Loucy (cell line): ENCODE measurements at regions not wholly inside any gene's neighbourhood (a gene's known extent, or its start where the extent isn't known, plus 50 kb on each side); places are given as distances from the start of the nearest gene placed in this dataset.
"Not testable (repeated sequence)": the region's sequence is repeated elsewhere in the genome, so short reads cannot be mapped to it uniquely, and the experiment has no call there.

ENCODE experiments used
- H2AFZ ChIP-seq: fragments of 200-600 bp; sonication (generic); 2 replicates; pipeline ENCODE4 v1.6.0; 2016; ENCODE audit warnings: antibody characterized with exemption, mild to moderate bottlenecking, low read length, moderate library complexity
- H3F3A ChIP-seq: fragments of 200-600 bp; 2 replicates; pipeline ENCODE4 v1.6.0; 2016; ENCODE audit warnings: antibody characterized with exemption, low read depth, mild to moderate bottlenecking
- H3K27me3 ChIP-seq: fragments of 200-600 bp; sonication (generic); 2 replicates; pipeline ENCODE4 v1.6.1; 2014; ENCODE audit warnings: low read length, mild to moderate bottlenecking; ENCODE audit not compliant: insufficient read depth, poor library complexity, severe bottlenecking
- H3K36me3 ChIP-seq: fragments of 200-600 bp; sonication (generic); 2 replicates; pipeline ENCODE4 v1.6.1; 2016; ENCODE audit warnings: low read length; ENCODE audit not compliant: insufficient read depth
- H3K4me1 ChIP-seq: fragments of 200-600 bp; sonication (generic); 2 replicates; pipeline ENCODE4 v1.5.1; 2014; ENCODE audit warnings: low read length, mild to moderate bottlenecking; ENCODE audit not compliant: insufficient read depth, poor library complexity, severe bottlenecking
- H3K4me2 ChIP-seq: fragments of 200-600 bp; sonication (generic); 2 replicates; pipeline ENCODE4 v1.6.0; 2014; ENCODE audit warnings: antibody characterized with exemption, low read length, low read depth, mild to moderate bottlenecking; ENCODE audit not compliant: poor library complexity, severe bottlenecking
- H3K4me3 ChIP-seq: fragments of 200-600 bp; sonication (generic); 2 replicates; pipeline ENCODE4 v1.5.1; 2014; ENCODE audit warnings: low read length, mild to moderate bottlenecking, mixed read lengths; ENCODE audit not compliant: poor library complexity, severe bottlenecking
- H3K79me2 ChIP-seq: fragments of 200-600 bp; sonication (generic); 2 replicates; pipeline ENCODE4 v1.6.1; 2014; ENCODE audit warnings: low read length; ENCODE audit not compliant: insufficient read depth
- H3K9ac ChIP-seq: fragments of 200-600 bp; sonication (generic); 2 replicates; pipeline ENCODE4 v1.6.0; 2014; ENCODE audit warnings: mild to moderate bottlenecking, low read depth, low read length, moderate library complexity; ENCODE audit not compliant: poor library complexity, severe bottlenecking
- H3K9me2 ChIP-seq: fragments of 200-600 bp; sonication (generic); replicated peaks from 2 replicates; pipeline ENCODE4 v1.6.1; 2016; ENCODE audit warnings: low read depth, low read length, mixed read lengths
- H3K9me3 ChIP-seq: fragments of 200-600 bp; sonication (generic); 2 replicates; pipeline ENCODE4 v1.6.1; 2014; ENCODE audit warnings: mild to moderate bottlenecking, antibody characterized with exemption, low read length, low read depth; ENCODE audit not compliant: insufficient read depth
- H4K20me1 ChIP-seq: fragments of 200-600 bp; sonication (generic); 2 replicates; pipeline ENCODE4 v1.6.0; 2014; ENCODE audit warnings: antibody characterized with exemption, low read length, mild to moderate bottlenecking; ENCODE audit not compliant: insufficient read depth, poor library complexity, severe bottlenecking
- CTCF ChIP-seq: fragments of 200-600 bp; sonication (generic); conservative IDR thresholded peaks from 2 replicates; pipeline ENCODE4 v1.5.1; 2014; ENCODE audit warnings: mild to moderate bottlenecking, antibody characterized with exemption, low read length
- EZH2phosphoT487 ChIP-seq: fragments of 200-600 bp; IDR thresholded peaks from 2 replicates; pipeline ENCODE4 v1.6.1; 2018; ENCODE audit warnings: antibody characterized with exemption, mild to moderate bottlenecking, moderate library complexity, borderline replicate concordance

- Histone ChIP-seq H2AFZ (no peak overlapping the region), H3K9me3 (no peaks in the 10 kb centered on the region), H3K9me2 (no peaks in the 10 kb centered on the region), H3F3A (no peaks in the 10 kb centered on the region), H3K36me3 (no peaks in the 10 kb centered on the region), H3K4me3 (no peak overlapping the region), H4K20me1 (no peaks in the 10 kb centered on the region), H3K9ac (no peak overlapping the region), H3K27me3 (no peaks in the 10 kb centered on the region), H3K4me2 (no peak overlapping the region), H3K79me2 (no peaks in the 10 kb centered on the region), H3K4me1 (no peaks in the 10 kb centered on the region)
- TF ChIP-seq CTCF (no peak), EZH2phosphoT487 (no peak)
Observed at GRCh38 chr4:38416450-38417014, 247.5 kb upstream of the KLF3 start.

- not testable (repeated sequence) for H3K4me1 ChIP-seq, H3K36me3 ChIP-seq, H4K20me1 ChIP-seq, H3K4me2 ChIP-seq, H3K9me3 ChIP-seq, H3F3A ChIP-seq, H2AFZ ChIP-seq, H3K4me3 ChIP-seq, H3K9ac ChIP-seq, H3K9me2 ChIP-seq, H3K27me3 ChIP-seq, H3K79me2 ChIP-seq
Observed at GRCh38 chr4:38420254-38420653, 243.7 kb upstream of the KLF3 start.

- Histone ChIP-seq H3K79me2 (no peaks in the 10 kb centered on the region), H3K4me1 (no peaks in the 10 kb centered on the region), H3K27me3 (no peaks in the 10 kb centered on the region), H2AFZ (no peak overlapping the region), H3K9ac (no peak overlapping the region), H3K9me3 (no peaks in the 10 kb centered on the region), H3F3A (no peaks in the 10 kb centered on the region), H4K20me1 (no peaks in the 10 kb centered on the region), H3K4me2 (no peak overlapping the region), H3K36me3 (no peaks in the 10 kb centered on the region), H3K9me2 (no peaks in the 10 kb centered on the region), H3K4me3 (no peak overlapping the region)
- TF ChIP-seq EZH2phosphoT487 (no peak), CTCF (no peak)
Observed at GRCh38 chr4:38422850-38423249, 241.1 kb upstream of the KLF3 start.

- Histone ChIP-seq H3F3A (no peaks in the 10 kb centered on the region), H3K9ac (no peak overlapping the region), H3K79me2 (no peaks in the 10 kb centered on the region), H3K4me1 (no peaks in the 10 kb centered on the region), H2AFZ (no peak overlapping the region), H3K4me2 (no peak overlapping the region), H3K9me3 (no peaks in the 10 kb centered on the region), H3K27me3 (no peaks in the 10 kb centered on the region), H4K20me1 (no peaks in the 10 kb centered on the region), H3K4me3 (no peak overlapping the region), H3K36me3 (no peaks in the 10 kb centered on the region), H3K9me2 (no peaks in the 10 kb centered on the region)
- TF ChIP-seq CTCF = no peak
- no peak for TF ChIP-seq EZH2phosphoT487
Observed at GRCh38 chr4:38424151-38424871, 239.7 kb upstream of the KLF3 start.
